Mucosa of rectum (tissue), 2 donors: ENCODE measurements at regions not wholly inside any gene's neighbourhood (a gene's known extent, or its start where the extent isn't known, plus 50 kb on each side); places are given as distances from the start of the nearest gene placed in this dataset.

Experiments used
- H3K27ac ChIP-seq, 2 donors: one replicate each; pipeline ENCODE4 v1.7.0; 2013; ENCODE audit warnings: inconsistent platforms in 2 of 2, low read depth in 2 of 2, low read length in 2 of 2
- H3K27me3 ChIP-seq, 2 donors: one replicate each; pipeline ENCODE4 v1.7.0; 2013; ENCODE audit warnings: low read length in 2 of 2; ENCODE audit not compliant: control insufficient read depth in 2 of 2, insufficient read depth in 2 of 2
- H3K36me3 ChIP-seq, 2 donors: one replicate each; pipeline ENCODE4 v1.7.0; 2013; ENCODE audit warnings: low read length in 2 of 2; ENCODE audit not compliant: control insufficient read depth in 2 of 2, insufficient read depth in 2 of 2
- H3K4me1 ChIP-seq, 2 donors: one replicate each; pipeline ENCODE4 v1.7.0; 2013; ENCODE audit warnings: low read length in 2 of 2, mild to moderate bottlenecking in 1 of 2; ENCODE audit not compliant: control insufficient read depth in 2 of 2, insufficient read depth in 2 of 2
- H3K4me3 ChIP-seq, 2 donors: one replicate each; pipeline ENCODE4 v1.7.0; 2013; ENCODE audit warnings: low read length in 2 of 2
- H3K9ac ChIP-seq, 2 donors: one replicate each; pipeline ENCODE4 v1.7.0; 2013; ENCODE audit warnings: low read length in 2 of 2, low read depth in 1 of 2, mild to moderate bottlenecking in 1 of 2
- H3K9me3 ChIP-seq, 2 donors: one replicate each; pipeline ENCODE4 v1.7.0; 2013; ENCODE audit warnings: low read length in 2 of 2; ENCODE audit not compliant: control insufficient read depth in 2 of 2
- donor health status: healthy.
- donor health status: Normal muscosa, but diverticular disease.

DNA sequence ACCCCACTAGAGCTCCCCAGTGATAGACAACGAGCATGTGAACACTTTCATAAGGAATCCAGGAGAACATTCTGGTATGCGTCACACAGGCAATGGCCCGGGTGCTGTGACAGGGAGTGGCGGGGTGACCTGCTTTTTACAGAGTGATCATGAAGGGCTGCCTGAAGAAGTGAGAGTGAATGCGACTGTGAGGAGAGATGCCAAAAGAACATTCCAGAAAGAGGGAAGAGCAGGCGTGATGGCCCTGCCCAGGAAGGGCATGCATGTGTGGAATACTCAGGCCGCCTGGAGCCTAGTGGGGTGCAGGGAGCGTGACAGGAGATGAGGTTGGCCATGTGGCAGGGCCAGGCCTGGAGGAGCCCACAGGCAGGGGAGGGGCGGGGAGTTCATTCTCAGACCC is 53.8 kb downstream of the FZD10 start:
- no peaks in the 10 kb centered on the region for H3K27me3 ChIP-seq
- no peaks in the 10 kb centered on the region for H3K4me1 ChIP-seq
- H3K9ac ChIP-seq: no peak overlapping the region
- H3K36me3 ChIP-seq: no peaks in the 10 kb centered on the region
- no peak overlapping the region for H3K4me3 ChIP-seq
- no peaks in the 10 kb centered on the region for H3K9me3 ChIP-seq
- H3K27ac ChIP-seq: no peak overlapping the region

DNA sequence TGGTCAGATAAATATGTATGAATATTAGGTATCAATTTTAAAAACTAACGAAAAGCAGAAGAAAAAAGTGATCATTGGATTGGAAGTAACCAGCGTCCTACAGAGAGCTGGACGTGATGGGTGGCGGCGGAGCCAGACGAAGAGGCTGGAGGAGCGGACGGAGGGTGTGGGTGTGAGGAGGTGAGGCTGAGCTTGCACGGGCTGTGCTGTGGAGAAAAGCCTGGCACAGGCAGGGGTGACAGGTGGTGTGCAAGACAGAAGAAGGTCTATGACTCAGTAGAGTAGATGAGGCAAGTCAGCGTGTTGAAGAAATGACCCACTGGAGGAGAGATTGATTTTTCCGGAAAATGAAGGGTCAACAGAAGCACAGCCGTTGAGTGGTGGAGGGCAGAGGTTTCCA is 56.4 kb downstream of the FZD10 start:
- Histone ChIP-seq H3K27me3 (no peaks in the 10 kb centered on the region), H3K36me3 (no peaks in the 10 kb centered on the region), H3K27ac (no peak overlapping the region), H3K4me1 (no peaks in the 10 kb centered on the region), H3K9me3 (no peaks in the 10 kb centered on the region), H3K4me3 (no peak overlapping the region), H3K9ac (no peak overlapping the region)

DNA sequence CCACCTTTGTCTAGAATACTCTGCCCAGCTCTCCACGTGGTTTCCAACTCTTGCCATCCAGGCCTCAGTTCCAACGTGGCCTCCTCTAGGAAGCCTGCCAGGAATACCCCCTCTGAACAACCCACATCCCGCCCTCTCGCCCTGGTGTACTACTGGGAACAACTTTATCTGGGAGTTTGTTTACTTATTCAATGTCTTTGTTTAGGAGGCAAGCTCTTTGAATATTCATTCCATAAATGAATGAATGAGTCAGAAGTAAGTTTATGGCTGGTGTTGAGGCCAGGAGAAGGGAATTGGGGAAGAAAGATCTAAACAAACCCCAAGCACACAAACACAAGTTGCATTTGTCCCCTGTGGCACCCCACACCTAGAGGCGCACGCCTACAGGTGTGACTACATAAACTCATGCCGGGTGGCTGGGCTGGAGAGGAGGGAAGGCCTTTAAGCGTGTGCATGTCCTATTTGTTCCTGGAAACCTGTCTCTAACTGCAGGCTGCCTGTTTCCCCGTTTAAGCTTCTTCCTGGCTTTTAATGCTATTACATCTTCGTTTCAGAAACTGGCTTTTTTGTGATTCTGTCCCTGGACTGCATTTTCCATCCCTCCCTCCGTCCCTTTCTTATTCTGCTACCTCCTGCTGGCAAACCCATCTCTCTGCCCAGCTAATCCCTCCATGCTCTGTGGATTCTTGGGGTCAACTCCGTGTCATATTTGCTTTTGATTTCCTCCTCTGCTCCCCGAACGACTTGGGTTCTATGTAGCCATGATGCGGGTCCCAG is 57.9 kb downstream of the FZD10 start:
- Histone ChIP-seq H3K27me3 (no peaks in the 10 kb centered on the region), H3K27ac (no peak overlapping the region), H3K4me1 (no peaks in the 10 kb centered on the region), H3K36me3 (no peaks in the 10 kb centered on the region), H3K9ac (no peak overlapping the region), H3K4me3 (no peak overlapping the region), H3K9me3 (peaks cover 3% of the 10 kb centered on the region in 2 donors)

DNA sequence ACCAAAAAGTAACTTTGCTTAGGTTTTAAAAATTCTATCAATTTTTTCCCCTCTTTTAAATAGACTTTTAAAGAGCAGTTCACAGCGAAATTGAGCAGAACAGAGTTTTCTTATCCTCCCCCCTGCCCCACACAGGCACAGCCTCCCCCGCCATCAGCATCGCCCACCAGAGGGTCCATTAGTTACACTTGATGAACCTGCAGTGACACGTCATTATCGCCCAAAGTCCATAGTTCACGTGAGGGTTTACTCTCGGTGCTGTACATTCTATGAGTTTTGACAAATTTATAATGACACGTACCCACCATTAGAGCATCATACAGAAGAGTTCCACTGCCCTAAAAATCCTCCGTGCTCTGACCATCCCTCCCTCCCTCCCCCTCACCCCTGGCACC is 58.4 kb downstream of the FZD10 start:
- Histone ChIP-seq H3K27me3 (no peaks in the 10 kb centered on the region), H3K36me3 (no peaks in the 10 kb centered on the region), H3K27ac (no peak overlapping the region), H3K9ac (no peak overlapping the region), H3K4me3 (no peak overlapping the region), H3K4me1 (no peaks in the 10 kb centered on the region), H3K9me3 (peaks cover 3% of the 10 kb centered on the region in 2 donors)

DNA sequence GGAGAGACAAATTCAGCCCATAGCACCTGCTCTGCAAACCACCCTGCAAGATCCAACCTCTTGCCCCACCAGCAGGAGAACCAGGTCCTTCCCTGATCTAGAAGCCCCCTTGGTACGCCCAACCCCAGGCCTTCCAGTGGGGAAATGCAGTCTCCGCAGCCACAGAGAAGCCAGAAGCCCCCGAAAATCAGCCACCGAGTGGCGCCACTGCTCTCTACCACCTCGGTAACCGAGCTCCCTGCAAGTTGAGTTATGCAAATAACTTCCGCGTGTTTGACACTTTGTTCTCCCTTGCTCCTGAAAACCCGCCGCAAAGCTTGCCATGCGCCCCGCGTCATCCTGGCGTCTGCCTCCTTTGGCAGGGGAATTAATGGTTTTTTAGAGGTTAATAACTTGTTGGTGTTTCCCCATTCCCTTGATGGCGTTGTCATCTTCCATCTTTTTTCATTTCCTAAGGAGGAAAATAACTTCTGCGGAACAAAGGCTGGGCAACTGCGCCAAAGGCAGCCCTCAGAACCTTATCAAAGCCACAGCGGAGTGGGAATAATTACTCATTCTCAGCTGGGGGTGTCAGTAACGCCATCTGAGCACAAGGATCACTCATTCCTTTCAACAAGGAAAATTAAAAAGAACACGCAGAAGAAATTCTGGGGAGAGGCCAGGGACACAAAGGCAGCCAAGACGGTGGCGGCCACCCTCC is 60.4 kb downstream of the FZD10 start:
- Histone ChIP-seq H3K4me3 (no peak overlapping the region), H3K9ac (no peak overlapping the region), H3K27ac (no peak overlapping the region), H3K27me3 (no peaks in the 10 kb centered on the region), H3K9me3 (peaks cover 3% of the 10 kb centered on the region in 2 donors), H3K4me1 (no peaks in the 10 kb centered on the region), H3K36me3 (no peaks in the 10 kb centered on the region)

DNA sequence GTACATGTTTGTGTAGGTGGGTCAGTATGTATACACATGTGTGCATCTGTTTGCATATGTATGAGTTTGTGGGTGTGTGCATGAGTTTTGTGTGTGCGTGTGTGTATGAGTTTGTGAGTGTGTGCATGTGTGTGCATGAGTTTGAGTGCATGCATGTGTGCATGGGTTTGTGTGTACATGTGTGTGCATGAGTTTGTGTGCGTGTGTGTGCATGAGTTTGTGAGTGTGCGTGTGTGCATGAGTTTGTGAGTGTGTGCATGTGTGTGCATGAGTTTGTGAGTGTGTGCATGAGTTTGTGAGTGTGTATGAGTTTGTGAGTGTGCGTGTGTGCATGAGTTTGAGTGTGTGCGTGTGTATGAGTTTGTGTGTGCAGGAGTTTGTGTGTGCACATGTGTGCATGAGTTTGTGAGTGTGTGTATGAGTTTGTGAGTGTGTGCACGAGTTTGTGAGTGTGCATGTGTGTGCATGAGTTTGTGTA is 61.5 kb downstream of the FZD10 start:
- Histone ChIP-seq H3K36me3 (no peaks in the 10 kb centered on the region), H3K27ac (no peak overlapping the region), H3K9ac (no peak overlapping the region), H3K27me3 (no peaks in the 10 kb centered on the region), H3K4me3 (no peak overlapping the region), H3K4me1 (no peaks in the 10 kb centered on the region), H3K9me3 (peaks cover 3% of the 10 kb centered on the region in 2 donors)

DNA sequence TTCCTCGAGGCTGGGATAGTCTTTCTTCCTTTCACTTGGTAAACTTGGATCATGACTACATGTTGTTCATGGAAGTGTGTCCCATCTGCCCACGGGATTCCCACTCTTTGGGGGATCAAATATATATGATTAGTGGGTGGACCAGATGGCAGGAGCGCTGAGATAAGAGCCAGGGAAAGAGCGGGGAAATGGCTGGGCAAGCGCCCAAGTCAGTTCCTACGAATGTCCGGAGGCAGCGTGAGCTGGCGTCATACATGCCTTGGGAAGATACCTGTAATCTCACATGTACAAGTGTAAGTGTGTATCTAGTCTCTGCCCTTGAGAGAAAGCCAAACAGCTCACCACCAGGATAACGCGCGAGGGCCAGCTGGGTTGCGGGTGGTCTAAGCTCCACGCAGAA is 62.3 kb downstream of the FZD10 start:
- Histone ChIP-seq H3K9ac (no peak overlapping the region), H3K36me3 (no peaks in the 10 kb centered on the region), H3K9me3 (peaks cover 3% of the 10 kb centered on the region in 2 donors), H3K4me3 (no peak overlapping the region), H3K27me3 (no peaks in the 10 kb centered on the region), H3K27ac (no peak overlapping the region), H3K4me1 (no peaks in the 10 kb centered on the region)

DNA sequence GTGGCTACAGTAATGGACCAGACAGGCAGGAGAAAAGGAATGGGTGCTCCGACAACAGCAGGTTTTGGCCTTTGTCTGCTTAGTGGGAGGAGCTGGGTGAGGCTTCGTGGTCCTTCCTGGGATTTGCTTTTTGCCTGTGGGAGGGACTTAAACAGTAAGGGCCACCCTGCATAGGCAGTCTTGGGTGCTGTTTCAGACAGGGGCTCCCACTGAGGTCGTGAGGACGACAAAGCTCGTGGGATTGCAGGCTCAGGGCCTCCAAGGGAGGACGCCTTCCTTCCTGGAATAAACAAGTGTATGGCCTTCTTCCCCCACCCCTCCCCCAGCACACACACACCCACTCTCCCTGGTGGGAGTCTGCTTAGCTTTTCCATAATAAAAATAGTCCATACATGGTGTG is 63.1 kb downstream of the FZD10 start:
- no peak overlapping the region for H3K4me3 ChIP-seq
- H3K9ac ChIP-seq: no peak overlapping the region
- H3K27me3 ChIP-seq: no peaks in the 10 kb centered on the region
- no peaks in the 10 kb centered on the region for H3K4me1 ChIP-seq
- no peak overlapping the region for H3K27ac ChIP-seq
- peaks cover 3% of the 10 kb centered on the region in 2 donors for H3K9me3 ChIP-seq
- no peaks in the 10 kb centered on the region for H3K36me3 ChIP-seq

DNA sequence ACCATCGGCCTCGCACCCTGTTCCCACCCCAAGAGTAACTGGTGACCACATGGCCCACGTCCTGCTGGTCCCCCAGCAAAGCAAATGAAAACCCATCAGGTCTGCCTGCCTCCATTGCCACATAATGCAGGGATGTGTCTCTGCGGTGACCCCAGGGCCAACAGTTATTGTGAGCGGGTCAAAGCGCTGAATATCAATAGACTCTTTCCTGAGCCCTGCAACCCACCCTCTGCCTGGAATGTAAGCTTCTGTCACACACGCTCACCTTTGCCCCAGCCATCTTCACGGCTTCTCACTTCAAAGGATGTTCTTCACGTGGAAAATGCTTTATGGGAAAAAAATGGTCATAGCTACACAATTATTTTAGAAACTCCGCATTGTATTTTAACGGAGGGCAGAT is 63.9 kb downstream of the FZD10 start:
- Histone ChIP-seq H3K36me3 (no peaks in the 10 kb centered on the region), H3K4me1 (no peaks in the 10 kb centered on the region), H3K27ac (no peak overlapping the region), H3K9ac (no peak overlapping the region), H3K27me3 (no peaks in the 10 kb centered on the region), H3K4me3 (no peak overlapping the region), H3K9me3 (peaks cover 3 to 5% of the 10 kb centered on the region in 2 donors)

DNA sequence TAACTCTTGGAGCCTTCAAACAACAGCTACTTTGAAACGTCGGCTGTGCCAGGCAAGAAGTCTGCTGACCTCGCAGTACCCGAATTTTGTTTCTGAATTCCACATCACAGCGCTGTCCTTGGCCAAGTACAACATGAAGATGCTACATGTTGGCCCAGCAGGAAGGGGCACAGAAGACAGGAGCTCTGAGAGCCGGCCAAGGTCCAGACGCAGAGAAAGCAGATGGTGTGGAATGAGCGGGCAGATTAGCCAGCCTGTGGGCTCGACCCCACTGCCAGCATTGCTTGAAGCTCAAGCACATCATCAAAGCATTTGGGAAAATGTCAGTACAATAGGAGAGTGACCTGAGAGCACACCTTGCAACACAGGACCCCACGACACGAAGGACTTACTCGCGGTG is 64.5 kb downstream of the FZD10 start:
- Histone ChIP-seq H3K27me3 (no peaks in the 10 kb centered on the region), H3K4me1 (no peaks in the 10 kb centered on the region), H3K36me3 (no peaks in the 10 kb centered on the region), H3K27ac (no peak overlapping the region), H3K4me3 (no peak overlapping the region), H3K9me3 (peaks cover 3 to 5% of the 10 kb centered on the region in 2 donors), H3K9ac (no peak overlapping the region)
